ENCODE measurements at regions not wholly inside any gene's neighbourhood (a gene's known extent, or its start where the extent isn't known, plus 50 kb on each side); places are given as distances from the start of the nearest gene placed in this dataset.
"Not testable (repeated sequence)": the region's sequence is repeated elsewhere in the genome, so short reads cannot be mapped to it uniquely, and the experiment has no call there.

GRCh38 chrX:124181515-124181914 lies 150.9 kb upstream of the TEX13D start:
- H3K4me3 ChIP-seq (ENCODE audit: low read length); H3K79me2 ChIP-seq (ENCODE audit: low read length); H3K9ac ChIP-seq (ENCODE audit: low read length); H3K9me2 ChIP-seq (replicated peaks; ENCODE audit: insufficient read depth, low read length); H2AFZ ChIP-seq (ENCODE audit: low read length); H3K36me3 ChIP-seq (ENCODE audit: insufficient read depth, low read length); H3K27me3 ChIP-seq (ENCODE audit: low read length); H3K27ac ChIP-seq (ENCODE audit: low read length); H3K4me1 ChIP-seq (ENCODE audit: low read length); H3K9me3 ChIP-seq (ENCODE audit: low read length); DNase-seq; H4K20me1 ChIP-seq (ENCODE audit: insufficient read depth, low read depth, low read length); H3K4me2 ChIP-seq (ENCODE audit: low read depth, low read length, poor library complexity, severe bottlenecking): not testable (repeated sequence)

- H2AFZ ChIP-seq (ENCODE audit: low read length): no peak overlapping the region
- H3K4me3 ChIP-seq (ENCODE audit: low read length): no peak overlapping the region
Observed at GRCh38 chrX:124190440-124190839, 142.0 kb upstream of the TEX13D start.

DNA sequence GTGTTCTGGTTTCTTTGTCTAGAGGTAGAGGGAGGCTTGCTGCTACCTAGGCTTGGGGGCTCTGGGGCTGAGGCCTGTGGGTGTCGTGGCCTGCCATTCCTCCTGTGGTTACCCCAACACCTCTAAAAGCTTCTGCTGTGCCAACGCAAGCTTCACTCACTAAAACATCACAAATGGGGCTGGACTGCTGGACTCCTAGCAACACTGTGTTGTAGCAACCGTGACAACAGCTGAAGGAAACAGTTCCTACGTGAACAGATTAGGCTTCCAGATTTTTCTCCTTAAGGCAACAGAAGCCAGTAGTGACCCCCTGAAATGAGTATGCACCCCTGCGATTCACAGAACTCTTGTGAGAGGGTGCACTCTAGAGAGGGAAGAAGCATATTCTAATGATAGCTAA lies 138.3 kb upstream of the TEX13D start:
- Histone ChIP-seq H3K4me2 (ENCODE audit: low read depth, low read length, poor library complexity, severe bottlenecking) (no peak overlapping the region), H3K4me3 (ENCODE audit: low read length) (no peak overlapping the region), H3K27ac (ENCODE audit: low read length) (no peak overlapping the region), H4K20me1 (ENCODE audit: insufficient read depth, low read depth, low read length) (no peaks in the 10 kb centered on the region), H3K9ac (ENCODE audit: low read length) (no peak overlapping the region), H3K9me2 (replicated peaks; ENCODE audit: insufficient read depth, low read length) (no peaks in the 10 kb centered on the region), H3K27me3 (ENCODE audit: low read length) (no peaks in the 10 kb centered on the region), H3K4me1 (ENCODE audit: low read length) (no peaks in the 10 kb centered on the region), H2AFZ (ENCODE audit: low read length) (no peak overlapping the region), H3K9me3 (ENCODE audit: low read length) (no peaks in the 10 kb centered on the region), H3K36me3 (ENCODE audit: insufficient read depth, low read length) (no peaks in the 10 kb centered on the region), H3K79me2 (ENCODE audit: low read length) (no peaks in the 10 kb centered on the region)
- DNase-seq: no peak

More at GRCh38 chrX:124190440-124190839, 142.0 kb upstream of the TEX13D start:
- H3K79me2 ChIP-seq (ENCODE audit: low read length): no peaks in the 10 kb centered on the region
- H3K36me3 ChIP-seq (ENCODE audit: insufficient read depth, low read length): no peaks in the 10 kb centered on the region
- no peak for DNase-seq
- no peak overlapping the region for H3K27ac ChIP-seq (ENCODE audit: low read length)
- no peaks in the 10 kb centered on the region for H3K4me1 ChIP-seq (ENCODE audit: low read length)
- H3K4me2 ChIP-seq (ENCODE audit: low read depth, low read length, poor library complexity, severe bottlenecking): no peak overlapping the region
- H3K27me3 ChIP-seq (ENCODE audit: low read length): no peaks in the 10 kb centered on the region
- no peak overlapping the region for H3K9ac ChIP-seq (ENCODE audit: low read length)
- no peaks in the 10 kb centered on the region for H3K9me3 ChIP-seq (ENCODE audit: low read length)
- H4K20me1 ChIP-seq (ENCODE audit: insufficient read depth, low read depth, low read length): no peaks in the 10 kb centered on the region
- H3K9me2 ChIP-seq (replicated peaks; ENCODE audit: insufficient read depth, low read length): no peaks in the 10 kb centered on the region

- H3K4me1 ChIP-seq (ENCODE audit: low read length): no peaks in the 10 kb centered on the region
Observed at GRCh38 chrX:124194901-124195300, 137.6 kb upstream of the TEX13D start.

GRCh38 chrX:124203311-124203710 lies 129.1 kb upstream of the TEX13D start:
- Histone ChIP-seq H3K79me2 (ENCODE audit: low read length) (no peaks in the 10 kb centered on the region), H3K4me2 (ENCODE audit: low read depth, low read length, poor library complexity, severe bottlenecking) (no peak overlapping the region), H2AFZ (ENCODE audit: low read length) (no peak overlapping the region), H3K27ac (ENCODE audit: low read length) (no peak overlapping the region), H3K36me3 (ENCODE audit: insufficient read depth, low read length) (no peaks in the 10 kb centered on the region), H3K9me2 (replicated peaks; ENCODE audit: insufficient read depth, low read length) (no peaks in the 10 kb centered on the region), H3K27me3 (ENCODE audit: low read length) (no peaks in the 10 kb centered on the region), H4K20me1 (ENCODE audit: insufficient read depth, low read depth, low read length) (no peaks in the 10 kb centered on the region), H3K9ac (ENCODE audit: low read length) (no peak overlapping the region), H3K4me1 (ENCODE audit: low read length) (no peaks in the 10 kb centered on the region), H3K4me3 (ENCODE audit: low read length) (no peak overlapping the region), H3K9me3 (ENCODE audit: low read length) (peaks cover 4% of the 10 kb centered on the region; the same call in 1 of the 2 replicates)
- DNase-seq: no peak

More at GRCh38 chrX:124194901-124195300, 137.6 kb upstream of the TEX13D start:
- Histone ChIP-seq H3K9me2 (replicated peaks; ENCODE audit: insufficient read depth, low read length) (no peaks in the 10 kb centered on the region), H3K9me3 (ENCODE audit: low read length) (no peaks in the 10 kb centered on the region; the same call in 1 of the 2 replicates), H3K27me3 (ENCODE audit: low read length) (no peaks in the 10 kb centered on the region), H3K79me2 (ENCODE audit: low read length) (no peaks in the 10 kb centered on the region), H3K27ac (ENCODE audit: low read length) (no peak overlapping the region), H4K20me1 (ENCODE audit: insufficient read depth, low read depth, low read length) (no peaks in the 10 kb centered on the region), H2AFZ (ENCODE audit: low read length) (no peak overlapping the region), H3K9ac (ENCODE audit: low read length) (no peak overlapping the region), H3K4me3 (ENCODE audit: low read length) (no peak overlapping the region), H3K36me3 (ENCODE audit: insufficient read depth, low read length) (no peaks in the 10 kb centered on the region), H3K4me2 (ENCODE audit: low read depth, low read length, poor library complexity, severe bottlenecking) (no peak overlapping the region)
- no peak for DNase-seq

DNA sequence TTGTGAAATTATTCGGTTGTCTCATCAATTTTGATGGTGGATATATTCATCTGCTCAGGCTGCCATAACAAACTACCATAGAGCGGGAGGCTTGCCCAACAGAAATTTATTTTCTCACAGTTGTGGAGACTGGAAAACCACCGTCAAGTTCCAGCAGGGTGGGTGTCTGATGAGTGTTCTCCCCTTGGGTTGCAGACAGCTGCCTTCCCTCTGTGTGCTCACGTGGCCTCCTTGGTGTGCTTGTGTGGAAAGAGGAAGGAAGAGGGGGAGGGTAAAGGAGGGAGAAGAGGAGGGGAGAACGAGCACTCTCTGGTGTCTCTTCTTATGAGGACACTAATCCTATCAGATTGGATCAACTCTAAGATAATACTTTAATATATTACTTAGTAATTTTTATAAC lies 123.8 kb upstream of the TEX13D start:
- Histone ChIP-seq H2AFZ (ENCODE audit: low read length) (no peak overlapping the region), H3K4me3 (ENCODE audit: low read length) (no peak overlapping the region), H3K9ac (ENCODE audit: low read length) (no peak overlapping the region), H3K4me1 (ENCODE audit: low read length) (peaks cover 6% of the 10 kb centered on the region), H3K27me3 (ENCODE audit: low read length) (no peaks in the 10 kb centered on the region), H4K20me1 (ENCODE audit: insufficient read depth, low read depth, low read length) (no peaks in the 10 kb centered on the region), H3K79me2 (ENCODE audit: low read length) (no peaks in the 10 kb centered on the region), H3K36me3 (ENCODE audit: insufficient read depth, low read length) (no peaks in the 10 kb centered on the region), H3K4me2 (ENCODE audit: low read depth, low read length, poor library complexity, severe bottlenecking) (no peak overlapping the region), H3K27ac (ENCODE audit: low read length) (no peak overlapping the region), H3K9me3 (ENCODE audit: low read length) (no peaks in the 10 kb centered on the region), H3K9me2 (replicated peaks; ENCODE audit: insufficient read depth, low read length) (no peaks in the 10 kb centered on the region)
- DNase-seq: no peak

DNA sequence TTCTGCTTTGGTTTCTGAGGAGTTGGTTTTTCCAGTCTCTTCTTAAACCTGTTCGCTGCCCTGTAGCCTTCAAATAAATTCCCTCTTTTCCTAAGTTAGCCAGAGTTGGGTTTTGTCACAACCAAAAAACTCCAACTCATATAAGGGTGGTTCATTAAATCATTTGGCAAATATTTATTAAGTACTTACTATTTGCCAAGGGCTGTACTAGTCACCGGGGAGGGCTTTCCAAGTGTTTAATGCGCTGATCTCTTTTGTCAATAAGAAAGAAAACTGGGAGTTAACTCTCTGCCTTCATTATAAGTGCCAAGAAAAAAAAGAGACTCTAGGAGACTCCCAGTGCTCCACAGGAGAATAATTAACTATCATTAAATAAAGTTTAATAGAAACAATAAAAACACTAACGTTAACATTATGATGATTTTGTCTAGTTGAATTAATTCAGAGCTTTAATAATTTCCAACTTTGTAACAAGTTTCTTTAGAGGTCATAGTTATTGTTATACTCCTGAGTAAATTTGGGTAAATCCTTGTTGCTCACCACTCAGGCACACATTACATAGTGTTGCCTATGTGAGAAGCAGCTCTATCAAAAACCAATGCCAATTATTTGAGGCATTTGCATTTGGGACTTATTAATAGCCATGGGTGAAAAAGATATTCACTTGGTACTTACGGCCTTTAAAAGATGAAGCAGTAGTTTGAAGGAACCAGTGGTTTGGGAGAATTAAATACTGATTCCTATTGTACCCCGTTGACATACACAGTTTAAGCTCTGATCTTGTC lies 122.5 kb upstream of the TEX13D start:
- Histone ChIP-seq H3K79me2 (ENCODE audit: low read length) (no peaks in the 10 kb centered on the region), H3K4me2 (ENCODE audit: low read depth, low read length, poor library complexity, severe bottlenecking) (no peak overlapping the region), H3K27ac (ENCODE audit: low read length) (no peak overlapping the region), H3K27me3 (ENCODE audit: low read length) (no peaks in the 10 kb centered on the region), H3K9ac (ENCODE audit: low read length) (no peak overlapping the region), H4K20me1 (ENCODE audit: insufficient read depth, low read depth, low read length) (no peaks in the 10 kb centered on the region), H3K9me2 (replicated peaks; ENCODE audit: insufficient read depth, low read length) (no peaks in the 10 kb centered on the region; the same call in 1 of the 2 replicates), H3K4me1 (ENCODE audit: low read length) (peaks cover 6% of the 10 kb centered on the region), H2AFZ (ENCODE audit: low read length) (no peak overlapping the region), H3K9me3 (ENCODE audit: low read length) (no peaks in the 10 kb centered on the region), H3K36me3 (ENCODE audit: insufficient read depth, low read length) (no peaks in the 10 kb centered on the region), H3K4me3 (ENCODE audit: low read length) (no peak overlapping the region)
- no peak for DNase-seq

DNA sequence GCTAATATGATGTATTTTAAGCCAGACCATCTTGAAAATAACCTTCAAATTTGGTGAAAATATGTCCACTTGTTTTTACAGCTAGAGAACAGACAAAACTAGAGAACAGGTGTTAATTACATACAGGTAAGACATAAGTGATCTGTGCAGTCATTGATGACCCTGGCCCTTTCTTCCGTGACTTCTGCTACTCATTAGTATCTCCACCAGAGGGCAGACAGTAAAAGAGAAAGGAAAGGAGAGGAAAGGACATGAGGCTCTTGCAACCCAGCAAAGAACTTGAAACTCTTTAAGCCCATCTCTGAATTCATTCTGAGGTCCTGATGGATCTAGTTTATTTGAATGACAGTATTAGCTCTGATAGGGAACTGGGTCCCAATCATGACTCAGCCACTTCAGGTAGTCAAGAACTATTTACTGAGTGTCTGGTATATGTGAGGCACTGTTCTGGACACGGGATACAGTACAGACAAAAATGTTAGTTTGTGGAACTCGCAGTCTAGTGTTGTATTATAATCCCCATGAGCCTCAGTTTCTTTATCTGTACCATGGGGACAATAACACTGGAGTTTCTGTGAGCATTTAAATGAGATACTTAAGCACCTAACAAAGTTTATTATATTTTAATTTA lies 121.0 kb upstream of the TEX13D start:
- no peaks in the 10 kb centered on the region for H3K36me3 ChIP-seq (ENCODE audit: insufficient read depth, low read length)
- no peaks in the 10 kb centered on the region for H3K27me3 ChIP-seq (ENCODE audit: low read length)
- H3K4me1 ChIP-seq (ENCODE audit: low read length): peaks cover 6% of the 10 kb centered on the region
- no peaks in the 10 kb centered on the region for H3K9me3 ChIP-seq (ENCODE audit: low read length)
- no peaks in the 10 kb centered on the region for H3K79me2 ChIP-seq (ENCODE audit: low read length)
- H3K9ac ChIP-seq (ENCODE audit: low read length): no peak overlapping the region
- H3K27ac ChIP-seq (ENCODE audit: low read length): no peak overlapping the region
- H4K20me1 ChIP-seq (ENCODE audit: insufficient read depth, low read depth, low read length): no peaks in the 10 kb centered on the region
- no peaks in the 10 kb centered on the region; the same call in 1 of the 2 replicates for H3K9me2 ChIP-seq (replicated peaks; ENCODE audit: insufficient read depth, low read length)
- no peak overlapping the region for H2AFZ ChIP-seq (ENCODE audit: low read length)
- H3K4me2 ChIP-seq (ENCODE audit: low read depth, low read length, poor library complexity, severe bottlenecking): no peak overlapping the region
- DNase-seq: peak; percentile 77
- H3K4me3 ChIP-seq (ENCODE audit: low read length): no peak overlapping the region
